ENCODE measurements at regions not wholly inside any gene's neighbourhood (a gene's known extent, or its start where the extent isn't known, plus 50 kb on each side); places are given as distances from the start of the nearest gene placed in this dataset.
"Not testable (repeated sequence)": the region's sequence is repeated elsewhere in the genome, so short reads cannot be mapped to it uniquely, and the experiment has no call there.

DNA sequence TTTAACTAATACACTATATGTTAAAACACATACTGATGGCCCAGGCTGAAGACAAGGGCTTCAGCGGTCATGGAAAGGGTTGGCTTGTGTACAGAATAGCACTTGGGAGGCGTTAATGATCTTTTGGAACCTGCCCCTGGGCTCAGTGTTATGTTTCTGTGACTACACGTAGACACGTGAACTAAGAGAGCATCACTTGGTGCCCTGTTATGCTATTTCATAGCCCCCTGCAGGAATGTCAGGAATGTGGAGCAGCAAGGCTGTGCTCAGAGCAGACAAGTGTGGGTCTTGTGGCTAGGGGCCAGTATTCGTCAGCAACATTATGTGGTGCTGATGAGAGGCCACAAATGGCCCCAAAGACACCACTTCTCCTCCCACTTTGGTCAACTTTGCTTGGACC is 132.4 kb downstream of the MAP3K21 start:
- in situ Hi-C loops (cut with MboI; ENCODE audit: low sequenced_read_pairs, unreplicated experiment), result no loop called here
- TF ChIP-seq, protein P1, sequence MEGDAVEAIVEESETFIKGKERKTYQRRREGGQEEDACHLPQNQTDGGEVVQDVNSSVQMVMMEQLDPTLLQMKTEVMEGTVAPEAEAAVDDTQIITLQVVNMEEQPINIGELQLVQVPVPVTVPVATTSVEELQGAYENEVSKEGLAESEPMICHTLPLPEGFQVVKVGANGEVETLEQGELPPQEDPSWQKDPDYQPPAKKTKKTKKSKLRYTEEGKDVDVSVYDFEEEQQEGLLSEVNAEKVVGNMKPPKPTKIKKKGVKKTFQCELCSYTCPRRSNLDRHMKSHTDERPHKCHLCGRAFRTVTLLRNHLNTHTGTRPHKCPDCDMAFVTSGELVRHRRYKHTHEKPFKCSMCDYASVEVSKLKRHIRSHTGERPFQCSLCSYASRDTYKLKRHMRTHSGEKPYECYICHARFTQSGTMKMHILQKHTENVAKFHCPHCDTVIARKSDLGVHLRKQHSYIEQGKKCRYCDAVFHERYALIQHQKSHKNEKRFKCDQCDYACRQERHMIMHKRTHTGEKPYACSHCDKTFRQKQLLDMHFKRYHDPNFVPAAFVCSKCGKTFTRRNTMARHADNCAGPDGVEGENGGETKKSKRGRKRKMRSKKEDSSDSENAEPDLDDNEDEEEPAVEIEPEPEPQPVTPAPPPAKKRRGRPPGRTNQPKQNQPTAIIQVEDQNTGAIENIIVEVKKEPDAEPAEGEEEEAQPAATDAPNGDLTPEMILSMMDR (IDR thresholded peaks at IDR 0.05; ENCODE audit: borderline replicate concordance, control extremely low read depth, extremely low read depth, insufficient read depth, missing control alignments), result no peak
- no peak for DNase-seq (ENCODE audit: low spot score)

- TF ChIP-seq, protein P1 (IDR thresholded peaks at IDR 0.05; ENCODE audit: borderline replicate concordance, control extremely low read depth, extremely low read depth, insufficient read depth, missing control alignments), result no peak
- in situ Hi-C loops (cut with MboI; ENCODE audit: low sequenced_read_pairs, unreplicated experiment), result no loop called here
- DNase-seq (ENCODE audit: low spot score), result no peak
These were observed 133.2 kb downstream of the MAP3K21 start for GRCh38 chr1:233460692-233461091.

- DNase-seq (ENCODE audit: low spot score), result no peak
- TF ChIP-seq, protein P1 (IDR thresholded peaks at IDR 0.05; ENCODE audit: borderline replicate concordance, control extremely low read depth, extremely low read depth, insufficient read depth, missing control alignments), result no peak
- in situ Hi-C loops (cut with MboI; ENCODE audit: low sequenced_read_pairs, unreplicated experiment), result no loop called here
These were observed 134.3 kb downstream of the MAP3K21 start for GRCh38 chr1:233461847-233462246.

- DNase-seq (ENCODE audit: low spot score), result no peak
- TF ChIP-seq, protein P1 (IDR thresholded peaks at IDR 0.05; ENCODE audit: borderline replicate concordance, control extremely low read depth, extremely low read depth, insufficient read depth, missing control alignments), result no peak
- in situ Hi-C loops (cut with MboI; ENCODE audit: low sequenced_read_pairs, unreplicated experiment), result no loop called here
These were observed 135.8 kb downstream of the MAP3K21 start for GRCh38 chr1:233463333-233463732.

GRCh38 chr1:233465745-233466343 is 138.3 kb downstream of the MAP3K21 start:
- DNase-seq (ENCODE audit: low spot score), result no peak
- in situ Hi-C loops (cut with MboI; ENCODE audit: low sequenced_read_pairs, unreplicated experiment), result no loop called here
- TF ChIP-seq, protein P1 (IDR thresholded peaks at IDR 0.05; ENCODE audit: borderline replicate concordance, control extremely low read depth, extremely low read depth, insufficient read depth, missing control alignments), result no peak

DNA sequence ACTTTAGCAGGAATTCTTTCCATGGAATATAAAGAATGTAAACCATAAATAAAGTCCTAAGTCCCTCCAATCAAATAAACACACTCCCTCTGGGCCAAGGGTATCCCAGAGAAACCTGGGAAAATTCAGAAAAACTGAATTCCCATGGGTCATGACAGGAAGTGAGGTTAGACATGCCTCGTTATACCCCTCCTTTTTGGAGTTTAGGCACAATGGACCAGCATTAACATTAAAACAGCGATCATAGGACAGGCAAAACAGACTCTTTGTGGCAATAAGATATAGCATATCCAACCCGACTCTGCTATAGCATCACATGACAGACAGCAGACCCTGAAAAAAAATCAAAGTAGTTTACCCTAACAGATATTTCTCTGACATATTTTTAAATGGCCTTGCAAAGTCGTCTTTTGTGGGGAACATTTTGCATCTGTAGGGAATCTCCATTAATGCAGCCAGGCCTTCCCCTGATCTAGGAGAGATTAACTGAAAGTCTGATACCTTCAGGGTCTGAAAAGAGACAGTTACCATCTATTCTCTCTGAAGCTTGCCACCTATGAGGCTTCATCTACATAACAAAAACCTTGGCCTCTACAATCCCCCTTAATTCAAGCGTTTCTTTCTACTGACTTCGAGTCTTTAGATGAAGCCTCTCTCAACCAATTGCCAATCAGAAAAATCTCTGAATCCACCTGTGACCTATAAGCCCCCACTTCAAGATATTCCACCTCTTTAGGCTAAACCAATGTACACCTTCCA is 143.0 kb upstream of the KCNK1 start:
- TF ChIP-seq, protein P1 (IDR thresholded peaks at IDR 0.05; ENCODE audit: borderline replicate concordance, control extremely low read depth, extremely low read depth, insufficient read depth, missing control alignments), result no peak
- in situ Hi-C loops (cut with MboI; ENCODE audit: low sequenced_read_pairs, unreplicated experiment), result no loop called here
- no peak for DNase-seq (ENCODE audit: low spot score)

- in situ Hi-C loops (cut with MboI; ENCODE audit: low sequenced_read_pairs, unreplicated experiment); DNase-seq (ENCODE audit: low spot score): not testable (repeated sequence)
These were observed 142.1 kb upstream of the KCNK1 start for GRCh38 chr1:233471851-233472250.

DNA sequence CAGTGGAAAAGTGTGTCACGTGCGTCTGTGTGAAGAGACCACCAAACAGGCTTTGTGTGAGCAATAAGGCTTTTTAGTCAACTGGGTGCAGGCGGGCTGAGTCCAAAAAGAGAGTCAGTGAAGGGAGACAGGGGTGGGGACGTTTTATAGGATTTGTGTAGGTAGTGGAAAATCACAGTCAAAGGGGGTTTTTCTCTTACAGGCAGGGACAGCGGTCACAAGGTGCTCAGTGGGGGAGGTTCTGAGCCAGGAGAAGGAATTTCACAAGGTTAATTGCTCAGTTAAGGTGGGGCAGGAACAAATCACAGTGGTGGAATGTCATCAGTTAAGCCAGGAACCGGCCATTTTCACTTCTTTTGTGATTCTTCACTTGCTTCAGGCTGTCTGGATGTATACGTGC is 141.1 kb upstream of the KCNK1 start:
- DNase-seq (ENCODE audit: low spot score); in situ Hi-C loops (cut with MboI; ENCODE audit: low sequenced_read_pairs, unreplicated experiment): not testable (repeated sequence)

All from GM13976 (cell line).